Ascending aorta (tissue), 2 donors: ENCODE measurements at regions not wholly inside any gene's neighbourhood (a gene's known extent, or its start where the extent isn't known, plus 50 kb on each side); places are given as distances from the start of the nearest gene placed in this dataset.

Source experiments
- DNase-seq, 2 donors: peaks; one replicate each; pipeline ENCODE4 v3.0.0-alpha.2; 2019; ENCODE audit warnings: low spot score in 2 of 2
- H3K27ac ChIP-seq, 2 donors: fragments of 200-600 bp; sonication (generic); one replicate each; pipeline ENCODE4 v1.5.1; 2016 to 2017; ENCODE audit warnings: mild to moderate bottlenecking in 1 of 2
- H3K27me3 ChIP-seq: fragments of 200-600 bp; sonication (generic); one replicate; pipeline ENCODE4 v1.5.1; 2017
- H3K36me3 ChIP-seq, 2 donors: fragments of 200-600 bp; sonication (generic); one replicate each; pipeline ENCODE4 v1.5.1; 2016
- H3K4me1 ChIP-seq, 2 donors: fragments of 200-600 bp; sonication (generic); one replicate each; pipeline ENCODE4 v1.5.1; 2016 to 2017; ENCODE audit warnings: mild to moderate bottlenecking in 1 of 2
- H3K4me3 ChIP-seq, 2 donors: fragments of 200-600 bp; sonication (generic); one replicate each; pipeline ENCODE4 v1.5.1; 2016 to 2017; ENCODE audit warnings: mild to moderate bottlenecking in 1 of 2
- H3K9me3 ChIP-seq, 2 donors: fragments of 200-600 bp; sonication (generic); one replicate each; pipeline ENCODE4 v1.5.1; 2016
- intact Hi-C: fragments of 100-400 bp; cut with DNase I; formaldehyde crosslinking; loops from one replicate; pipeline ENCODE4 v1.15.1; 2023
- TF ChIP-seq, protein P1 (sequence below), 3 experiments: fragments of 200-600 bp in 2 of 3; fragments of 450-650 bp in 1 of 3; sonication (generic) in 2 of 3; IDR thresholded peaks; one replicate each; pipeline ENCODE4 v1.5.1; 2016 to 2019; ENCODE audit warnings: antibody characterized with exemption in 3 of 3, mild to moderate bottlenecking in 1 of 3, moderate library complexity in 1 of 3

- Histone ChIP-seq H3K4me3 (no peak overlapping the region), H3K27me3 (no peaks in the 10 kb centered on the region), H3K27ac (no peak overlapping the region), H3K4me1 (no peaks in the 10 kb centered on the region), H3K9me3 (no peaks in the 10 kb centered on the region), H3K36me3 (no peaks in the 10 kb centered on the region)
- TF ChIP-seq, protein P1, sequence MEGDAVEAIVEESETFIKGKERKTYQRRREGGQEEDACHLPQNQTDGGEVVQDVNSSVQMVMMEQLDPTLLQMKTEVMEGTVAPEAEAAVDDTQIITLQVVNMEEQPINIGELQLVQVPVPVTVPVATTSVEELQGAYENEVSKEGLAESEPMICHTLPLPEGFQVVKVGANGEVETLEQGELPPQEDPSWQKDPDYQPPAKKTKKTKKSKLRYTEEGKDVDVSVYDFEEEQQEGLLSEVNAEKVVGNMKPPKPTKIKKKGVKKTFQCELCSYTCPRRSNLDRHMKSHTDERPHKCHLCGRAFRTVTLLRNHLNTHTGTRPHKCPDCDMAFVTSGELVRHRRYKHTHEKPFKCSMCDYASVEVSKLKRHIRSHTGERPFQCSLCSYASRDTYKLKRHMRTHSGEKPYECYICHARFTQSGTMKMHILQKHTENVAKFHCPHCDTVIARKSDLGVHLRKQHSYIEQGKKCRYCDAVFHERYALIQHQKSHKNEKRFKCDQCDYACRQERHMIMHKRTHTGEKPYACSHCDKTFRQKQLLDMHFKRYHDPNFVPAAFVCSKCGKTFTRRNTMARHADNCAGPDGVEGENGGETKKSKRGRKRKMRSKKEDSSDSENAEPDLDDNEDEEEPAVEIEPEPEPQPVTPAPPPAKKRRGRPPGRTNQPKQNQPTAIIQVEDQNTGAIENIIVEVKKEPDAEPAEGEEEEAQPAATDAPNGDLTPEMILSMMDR (IDR thresholded peaks at IDR 0.05), result no peak
- no peak for DNase-seq
- intact Hi-C loops, result no loop called here
Observed at GRCh38 chr22:49517211-49517610, 310.5 kb downstream of the BRD1 start.

DNA sequence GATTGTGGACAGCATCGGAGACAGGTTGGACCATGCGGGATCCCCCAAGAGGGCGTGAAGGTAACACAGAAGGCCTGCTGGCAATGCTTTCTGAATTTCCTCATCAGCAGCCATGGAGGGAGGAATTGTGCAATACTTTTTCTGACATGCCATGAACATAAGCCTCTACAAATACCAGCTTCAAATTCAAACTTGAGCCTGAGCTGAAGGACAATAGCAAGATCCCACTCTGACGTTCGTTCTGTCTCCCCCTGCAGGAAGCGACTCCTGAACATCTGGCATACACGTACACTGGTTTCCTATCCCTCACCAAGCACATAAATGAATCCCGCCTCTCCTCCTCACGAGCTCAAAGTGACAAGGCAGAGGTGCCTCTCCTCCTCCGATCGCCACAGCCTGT, 312.2 kb downstream of the BRD1 start:
- no peak for DNase-seq
- TF ChIP-seq, protein P1 (IDR thresholded peaks at IDR 0.05), result no peak
- H3K36me3 ChIP-seq, result no peaks in the 10 kb centered on the region
- H3K9me3 ChIP-seq, result no peaks in the 10 kb centered on the region
- no peak overlapping the region for H3K4me3 ChIP-seq
- no peaks in the 10 kb centered on the region for H3K27me3 ChIP-seq
- intact Hi-C loops, result no loop called here
- no peaks in the 10 kb centered on the region for H3K4me1 ChIP-seq
- no peak overlapping the region for H3K27ac ChIP-seq

DNA sequence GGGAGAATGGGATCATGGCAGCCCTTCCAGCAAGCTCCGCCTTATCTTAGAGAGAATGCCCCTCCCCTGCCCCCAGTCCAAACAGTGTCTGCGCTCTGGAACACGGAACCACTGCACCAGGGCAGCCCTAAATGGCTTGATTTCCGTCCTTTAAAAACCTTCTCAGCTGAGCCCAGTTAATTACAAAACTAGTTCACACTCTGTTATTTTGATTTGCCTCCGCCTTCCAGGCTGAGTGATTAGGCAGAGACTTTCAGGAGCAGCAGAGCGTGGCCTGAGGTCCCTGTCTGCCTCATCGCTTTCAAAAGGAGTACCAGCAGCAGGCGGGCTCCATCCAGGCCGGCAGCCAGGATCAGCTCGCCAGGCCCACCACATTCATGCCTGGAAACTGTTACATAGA, 313.0 kb downstream of the BRD1 start:
- no peaks in the 10 kb centered on the region for H3K27me3 ChIP-seq
- H3K36me3 ChIP-seq, result no peaks in the 10 kb centered on the region
- H3K4me3 ChIP-seq, result no peak overlapping the region
- no peak for DNase-seq
- intact Hi-C loops, result no loop called here
- H3K9me3 ChIP-seq, result no peaks in the 10 kb centered on the region
- H3K4me1 ChIP-seq, result no peaks in the 10 kb centered on the region
- no peak overlapping the region for H3K27ac ChIP-seq
- TF ChIP-seq, protein P1 (IDR thresholded peaks at IDR 0.05), result no peak

DNA sequence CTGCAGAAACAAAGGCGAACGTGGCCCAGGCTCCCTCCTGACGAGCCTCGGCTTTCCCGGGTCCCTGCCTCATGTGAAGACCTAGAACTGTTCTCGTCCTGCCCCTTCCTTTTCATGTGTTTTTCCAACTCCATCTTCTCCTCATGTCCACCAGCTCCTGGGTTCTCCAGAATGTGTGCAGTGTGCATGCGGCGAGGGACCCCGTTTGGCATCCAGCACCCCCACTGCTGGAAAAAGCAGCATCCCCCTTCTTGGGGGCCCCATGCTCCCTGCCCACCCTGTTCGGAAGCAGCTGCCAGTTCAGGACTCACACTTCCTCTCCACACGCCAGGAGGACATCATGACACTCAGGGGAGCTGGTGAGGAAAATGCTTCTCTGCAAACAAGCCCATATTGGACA, 313.5 kb downstream of the BRD1 start:
- Histone ChIP-seq H3K27ac (no peak overlapping the region), H3K27me3 (no peaks in the 10 kb centered on the region), H3K9me3 (no peaks in the 10 kb centered on the region), H3K36me3 (no peaks in the 10 kb centered on the region), H3K4me3 (no peak overlapping the region), H3K4me1 (no peaks in the 10 kb centered on the region)
- peak in 1 of 2 donors; percentile 16 for DNase-seq
- intact Hi-C loops, result no loop called here
- TF ChIP-seq, protein P1 (IDR thresholded peaks at IDR 0.05), result no peak

DNA sequence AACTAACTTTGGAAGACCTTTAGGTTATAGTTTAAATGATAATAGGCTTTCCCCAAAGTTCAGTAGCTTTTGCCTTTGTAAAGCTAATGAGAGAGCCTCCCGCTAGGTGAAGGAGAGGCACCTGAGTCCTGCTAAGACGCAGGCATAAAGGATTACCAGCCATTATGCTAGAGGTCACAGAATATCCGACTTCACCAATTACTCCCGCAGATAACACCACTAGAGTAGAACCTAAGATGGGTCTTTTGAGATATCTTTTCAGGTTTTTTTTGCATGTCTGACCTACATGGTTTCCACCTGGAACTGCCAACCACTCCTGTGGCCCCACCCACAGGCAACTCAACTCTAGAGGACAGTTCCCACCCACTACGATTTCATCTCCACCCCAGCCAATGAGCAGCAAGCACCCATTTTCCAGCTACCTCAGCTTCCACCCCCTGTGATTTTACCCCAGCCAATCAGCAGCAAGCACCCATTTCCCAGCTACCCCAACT, 314.3 kb downstream of the BRD1 start:
- Histone ChIP-seq H3K4me3 (no peak overlapping the region), H3K27ac (no peak overlapping the region), H3K9me3 (no peaks in the 10 kb centered on the region), H3K36me3 (no peaks in the 10 kb centered on the region), H3K4me1 (no peaks in the 10 kb centered on the region), H3K27me3 (no peaks in the 10 kb centered on the region)
- intact Hi-C loops, result no loop called here
- no peak for DNase-seq
- TF ChIP-seq, protein P1 (IDR thresholded peaks at IDR 0.05), result no peak
